GM18519 (cell line): ENCODE measurements at regions not wholly inside any gene's neighbourhood (a gene's known extent, or its start where the extent isn't known, plus 50 kb on each side); places are given as distances from the start of the nearest gene placed in this dataset.

Experiments used
- ATAC-seq: cut with Tn5 transposase; IDR thresholded peaks from one replicate; pipeline ENCODE4 v1.9.1; 2021; ENCODE audit warnings: mild to moderate bottlenecking, moderate library complexity; ENCODE audit not compliant: unreplicated experiment, low FRiP score

- no peak for ATAC-seq
These were observed 69.5 kb upstream of the ALDH1A1 start for GRCh38 chr9:73022353-73022752.

- no peak for ATAC-seq
These were observed 68.0 kb upstream of the ALDH1A1 start for GRCh38 chr9:73020877-73021276.

DNA sequence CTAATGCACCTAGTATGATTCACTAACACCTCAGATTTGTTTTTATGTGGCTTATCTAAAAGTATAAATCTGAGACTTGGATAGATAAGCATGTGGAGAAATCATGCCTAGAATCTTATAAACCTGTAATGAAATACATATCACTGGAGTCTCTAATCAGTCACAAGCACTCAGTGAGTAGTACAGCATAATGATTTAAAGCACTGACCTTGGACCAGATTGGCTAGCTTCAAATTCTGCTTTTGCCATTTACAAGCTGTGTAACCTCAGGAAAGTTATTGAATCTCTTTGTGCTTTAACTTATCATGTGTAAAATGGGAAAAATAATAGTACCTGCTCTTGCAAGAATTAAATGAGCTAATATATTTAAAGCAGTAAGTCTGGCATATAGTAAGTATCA, 61.2 kb upstream of the ALDH1A1 start:
- ATAC-seq: no peak

GRCh38 chr9:73011956-73012355, 59.1 kb upstream of the ALDH1A1 start:
- ATAC-seq: no peak

- no peak for ATAC-seq
These were observed 58.4 kb upstream of the ALDH1A1 start for GRCh38 chr9:73011181-73011750.

DNA sequence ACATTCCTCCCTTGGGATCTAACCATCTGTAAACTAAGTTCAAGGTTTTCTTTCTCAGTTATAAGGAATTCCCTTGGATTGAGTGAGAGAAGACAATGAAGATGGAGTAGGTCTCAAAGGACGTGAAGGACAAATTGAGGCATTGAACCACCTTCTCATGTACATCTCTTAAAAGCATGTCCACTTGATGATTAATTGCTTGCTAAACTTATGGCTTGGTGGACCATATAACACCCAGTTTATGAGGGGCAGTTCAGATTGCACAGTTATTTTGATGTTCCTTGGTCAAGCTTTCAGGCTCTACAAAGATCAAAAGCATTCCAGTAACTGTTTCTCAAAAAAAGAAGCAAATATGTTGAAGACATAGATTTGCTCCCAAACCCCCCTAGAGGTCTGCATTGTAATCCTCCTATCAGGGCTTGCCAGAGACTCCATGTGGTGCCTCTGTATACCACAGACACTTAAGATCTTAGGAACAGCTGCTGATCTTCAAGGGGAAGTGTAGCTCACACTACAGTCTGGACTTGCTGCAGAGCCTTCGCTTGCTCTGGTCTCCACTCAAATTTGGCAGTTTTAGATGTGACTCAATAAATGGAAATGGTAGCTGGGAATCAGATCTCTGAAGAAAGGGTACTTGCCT, 56.9 kb upstream of the ALDH1A1 start:
- peak; percentile 40 for ATAC-seq

GRCh38 chr9:73007966-73008672, 55.3 kb upstream of the ALDH1A1 start:
- ATAC-seq: no peak

DNA sequence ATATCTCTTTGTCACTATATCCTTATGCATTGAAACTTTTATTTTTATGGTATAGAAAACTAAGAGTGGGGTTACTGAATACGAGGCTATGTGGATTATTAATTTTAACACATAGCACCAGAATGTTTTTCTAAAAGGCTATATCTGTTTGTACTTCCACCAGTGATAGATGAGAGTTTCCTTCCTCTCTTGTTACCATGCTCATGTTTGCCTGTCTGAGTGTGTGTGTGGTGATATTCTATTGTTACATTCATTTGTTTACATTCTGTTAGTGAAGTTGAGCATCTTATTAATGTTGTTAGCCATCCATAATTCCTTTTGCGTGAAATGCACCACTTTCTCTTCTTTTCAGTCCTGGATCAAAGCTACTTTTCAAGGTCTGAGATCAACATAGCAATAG, 54.1 kb upstream of the ALDH1A1 start:
- ATAC-seq: no peak
